ENCODE measurements at regions not wholly inside any gene's neighbourhood (a gene's known extent, or its start where the extent isn't known, plus 50 kb on each side); places are given as distances from the start of the nearest gene placed in this dataset.

DNA sequence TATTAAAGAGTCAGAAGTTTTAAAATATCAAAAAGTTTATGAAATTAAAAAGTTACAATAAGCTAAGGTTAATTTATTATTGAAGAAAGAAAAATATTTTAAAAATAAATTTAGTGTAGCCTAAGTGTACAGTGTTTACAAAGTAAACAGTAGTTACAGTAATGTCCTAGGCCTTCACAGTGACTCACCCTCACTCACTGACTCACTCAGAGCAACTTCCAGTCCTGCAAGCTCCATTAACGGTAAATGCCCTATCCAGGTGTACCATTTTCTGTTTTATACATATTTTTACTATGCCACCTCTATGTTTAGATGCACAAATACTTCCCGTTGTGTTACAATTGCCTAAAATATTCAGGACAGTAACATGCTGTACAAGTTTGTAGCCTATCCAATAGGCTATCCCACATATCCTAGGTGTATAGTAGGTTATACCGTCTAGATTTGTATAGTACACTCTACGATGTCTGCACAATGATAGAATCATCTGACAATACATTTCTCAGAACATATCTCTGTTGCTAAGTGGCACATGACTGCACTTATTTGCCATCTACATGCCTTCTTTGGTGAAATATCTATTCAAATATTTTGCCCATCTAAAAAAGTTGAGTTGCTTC is 67.2 kb upstream of the WSB1 start:
- TF ChIP-seq EZH2 (IDR thresholded peaks at IDR 0.05; ENCODE audit: low read length): no peak
- TF ChIP-seq, protein P1, sequence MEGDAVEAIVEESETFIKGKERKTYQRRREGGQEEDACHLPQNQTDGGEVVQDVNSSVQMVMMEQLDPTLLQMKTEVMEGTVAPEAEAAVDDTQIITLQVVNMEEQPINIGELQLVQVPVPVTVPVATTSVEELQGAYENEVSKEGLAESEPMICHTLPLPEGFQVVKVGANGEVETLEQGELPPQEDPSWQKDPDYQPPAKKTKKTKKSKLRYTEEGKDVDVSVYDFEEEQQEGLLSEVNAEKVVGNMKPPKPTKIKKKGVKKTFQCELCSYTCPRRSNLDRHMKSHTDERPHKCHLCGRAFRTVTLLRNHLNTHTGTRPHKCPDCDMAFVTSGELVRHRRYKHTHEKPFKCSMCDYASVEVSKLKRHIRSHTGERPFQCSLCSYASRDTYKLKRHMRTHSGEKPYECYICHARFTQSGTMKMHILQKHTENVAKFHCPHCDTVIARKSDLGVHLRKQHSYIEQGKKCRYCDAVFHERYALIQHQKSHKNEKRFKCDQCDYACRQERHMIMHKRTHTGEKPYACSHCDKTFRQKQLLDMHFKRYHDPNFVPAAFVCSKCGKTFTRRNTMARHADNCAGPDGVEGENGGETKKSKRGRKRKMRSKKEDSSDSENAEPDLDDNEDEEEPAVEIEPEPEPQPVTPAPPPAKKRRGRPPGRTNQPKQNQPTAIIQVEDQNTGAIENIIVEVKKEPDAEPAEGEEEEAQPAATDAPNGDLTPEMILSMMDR (optimal IDR thresholded peaks at IDR 0.05 in 1 of 3, IDR thresholded peaks at IDR 0.05 in 1 of 3, conservative IDR thresholded peaks at IDR 0.05 in 1 of 3; ENCODE audit: extremely low read depth in 1 of 3, insufficient read depth in 2 of 3, low read length in 3 of 3): no peak
- Histone ChIP-seq H3K27ac (ENCODE audit: control insufficient read depth, insufficient read depth, low read length) (no peak overlapping the region), H2AFZ (ENCODE audit: control insufficient read depth, low read length) (no peak overlapping the region), H4K20me1 (ENCODE audit: control insufficient read depth, extremely low read depth, insufficient read depth, low read length) (no peaks in the 10 kb centered on the region), H3K27me3 (ENCODE audit: control insufficient read depth, extremely low read depth, insufficient read depth, low read length) (no peaks in the 10 kb centered on the region), H3K9me1 (ENCODE audit: control insufficient read depth, extremely low read depth, insufficient read depth, low read length) (no peaks in the 10 kb centered on the region), H3K4me1 (ENCODE audit: control insufficient read depth, extremely low read depth, insufficient read depth, low read length) (peaks cover 15% of the 10 kb centered on the region), H3K9ac (ENCODE audit: control insufficient read depth, extremely low read depth, insufficient read depth, low read length) (no peak overlapping the region), H3K79me2 (ENCODE audit: control insufficient read depth, insufficient read depth, low read length) (no peaks in the 10 kb centered on the region), H3K36me3 (ENCODE audit: control insufficient read depth in 2 of 2, extremely low read depth in 1 of 2, insufficient read depth in 2 of 2, low read length in 2 of 2) (no peaks in the 10 kb centered on the region), H3K9me3 (ENCODE audit: control insufficient read depth, low read depth, low read length) (no peaks in the 10 kb centered on the region), H3K4me2 (ENCODE audit: control insufficient read depth, extremely low read depth, insufficient read depth, low read depth, low read length) (peak overlapping the region; percentile 6), H3K4me3 (ENCODE audit: control insufficient read depth in 2 of 3, extremely low read depth in 1 of 3, insufficient read depth in 2 of 3, low read depth in 1 of 3, low read length in 3 of 3) (no peak overlapping the region)
- FAIRE-seq (peak; percentile 69), DNase-seq (ENCODE audit: low read depth, low spot score) (no peak)
- dilution Hi-C loops (cut with MboI; ENCODE audit: extremely low pct_ligation_motif_present, low sequenced_read_pairs): no loop called here

DNA sequence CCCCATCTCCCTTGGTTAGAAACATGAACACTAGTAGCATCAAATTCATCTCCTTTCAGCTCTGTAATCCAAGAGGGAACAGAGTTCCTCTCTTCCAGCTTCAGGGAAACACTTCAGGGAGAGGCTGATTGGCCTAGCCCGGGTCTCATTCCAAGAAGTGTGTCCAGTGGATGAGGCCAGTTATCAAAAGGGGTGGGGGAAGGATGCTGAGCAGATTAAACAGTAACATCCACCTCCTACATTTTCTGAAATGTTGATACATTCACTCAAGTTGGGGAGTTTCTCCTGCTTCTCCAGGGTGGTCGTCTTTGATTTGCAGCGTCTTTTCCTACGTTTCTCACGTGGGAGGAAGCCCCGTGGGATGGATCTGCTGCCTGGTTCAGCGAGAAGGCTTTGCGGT is 62.9 kb upstream of the WSB1 start:
- Histone ChIP-seq H3K9ac (ENCODE audit: control insufficient read depth, extremely low read depth, insufficient read depth, low read length) (no peak overlapping the region), H3K9me1 (ENCODE audit: control insufficient read depth, extremely low read depth, insufficient read depth, low read length) (no peaks in the 10 kb centered on the region), H2AFZ (ENCODE audit: control insufficient read depth, low read length) (no peak overlapping the region), H3K9me3 (ENCODE audit: control insufficient read depth, low read depth, low read length) (no peaks in the 10 kb centered on the region), H3K27me3 (ENCODE audit: control insufficient read depth, extremely low read depth, insufficient read depth, low read length) (no peaks in the 10 kb centered on the region), H3K27ac (ENCODE audit: control insufficient read depth, insufficient read depth, low read length) (no peak overlapping the region), H4K20me1 (ENCODE audit: control insufficient read depth, extremely low read depth, insufficient read depth, low read length) (no peaks in the 10 kb centered on the region), H3K79me2 (ENCODE audit: control insufficient read depth, insufficient read depth, low read length) (no peaks in the 10 kb centered on the region), H3K4me3 (ENCODE audit: control insufficient read depth in 2 of 3, extremely low read depth in 1 of 3, insufficient read depth in 2 of 3, low read depth in 1 of 3, low read length in 3 of 3) (no peak overlapping the region), H3K4me1 (ENCODE audit: control insufficient read depth, extremely low read depth, insufficient read depth, low read length) (peaks cover 15% of the 10 kb centered on the region), H3K36me3 (ENCODE audit: control insufficient read depth in 2 of 2, extremely low read depth in 1 of 2, insufficient read depth in 2 of 2, low read length in 2 of 2) (no peaks in the 10 kb centered on the region), H3K4me2 (ENCODE audit: control insufficient read depth, extremely low read depth, insufficient read depth, low read depth, low read length) (no peak overlapping the region)
- no peak for DNase-seq (ENCODE audit: low read depth, low spot score)
- TF ChIP-seq EZH2 (IDR thresholded peaks at IDR 0.05; ENCODE audit: low read length): no peak
- TF ChIP-seq, protein P1 (optimal IDR thresholded peaks at IDR 0.05 in 1 of 3, IDR thresholded peaks at IDR 0.05 in 1 of 3, conservative IDR thresholded peaks at IDR 0.05 in 1 of 3; ENCODE audit: extremely low read depth in 1 of 3, insufficient read depth in 2 of 3, low read length in 3 of 3): no peak
- FAIRE-seq: no peak
- dilution Hi-C loops (cut with MboI; ENCODE audit: extremely low pct_ligation_motif_present, low sequenced_read_pairs): no loop called here

Measured in keratinocyte (primary cell).